Hindlimb muscle (tissue), 1 donor: ENCODE measurements at regions not wholly inside any gene's neighbourhood (a gene's known extent, or its start where the extent isn't known, plus 50 kb on each side); places are given as distances from the start of the nearest gene placed in this dataset.

ENCODE experiments used
- DNase-seq: peaks from one replicate; pipeline ENCODE4 v3.0.0-alpha.2; 2013

- DNase-seq = peak; percentile 56
Observed at GRCh38 chr1:67561704-67562113, 123.3 kb upstream of the GADD45A start.

DNA sequence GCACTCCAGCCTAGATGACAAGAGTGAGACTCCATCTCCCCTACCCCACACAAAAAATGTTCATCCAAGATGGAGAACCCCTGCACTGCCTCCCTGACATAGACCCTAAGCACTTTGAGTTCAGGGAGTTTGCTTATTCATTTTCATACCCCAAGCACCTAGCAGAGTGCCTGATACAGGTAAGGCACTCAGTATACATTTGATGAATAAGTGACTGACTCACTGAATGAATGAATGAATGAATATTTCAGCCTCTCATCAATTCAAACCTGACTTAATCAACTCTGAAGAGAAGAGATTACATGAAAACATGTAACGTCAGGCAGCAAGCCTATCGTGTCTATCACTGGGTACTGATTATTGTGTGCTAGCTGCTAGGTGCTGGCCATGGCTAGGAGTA lies 121.3 kb upstream of the GADD45A start:
- DNase-seq = no peak

GRCh38 chr1:67564193-67564592 lies 120.8 kb upstream of the GADD45A start:
- DNase-seq = no peak

- DNase-seq = no peak
Observed at GRCh38 chr1:67566803-67567377, 118.1 kb upstream of the GADD45A start.

GRCh38 chr1:67570486-67571143 lies 114.4 kb upstream of the GADD45A start:
- DNase-seq = no peak

- no peak for DNase-seq
Observed at GRCh38 chr1:67571406-67571805, 113.6 kb upstream of the GADD45A start.

- DNase-seq = no peak
Observed at GRCh38 chr1:67571901-67572593, 113.0 kb upstream of the GADD45A start.

DNA sequence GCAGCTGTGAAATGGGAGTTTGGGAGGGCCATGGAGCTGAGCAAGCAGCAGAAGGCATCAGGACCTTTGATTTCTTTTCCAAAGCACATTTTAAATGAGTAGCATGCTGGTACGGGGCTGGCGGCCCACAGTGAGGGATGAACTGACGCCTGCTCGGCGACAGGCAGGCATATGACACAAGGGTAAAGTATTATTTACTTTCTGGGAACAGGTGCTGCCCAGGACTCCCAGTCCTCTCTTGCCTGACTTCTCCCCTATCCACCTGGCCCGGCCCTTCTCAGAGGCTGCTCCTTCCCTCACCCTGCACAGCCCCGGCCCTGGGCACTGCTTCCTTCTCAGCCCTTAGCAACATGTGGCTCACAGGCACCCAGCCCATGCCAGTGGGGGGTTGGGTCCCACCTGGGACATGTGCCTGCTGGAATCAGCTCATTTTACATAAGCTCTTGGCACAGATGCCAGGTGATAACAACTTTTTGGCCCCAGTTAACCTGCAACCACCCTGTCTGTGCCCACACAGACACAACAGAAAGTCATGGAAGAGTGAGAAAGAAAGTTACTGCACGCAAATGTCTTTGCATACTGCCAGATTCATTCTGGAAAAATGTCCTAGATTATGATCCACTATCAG lies 112.3 kb upstream of the GADD45A start:
- DNase-seq = no peak

- no peak for DNase-seq
Observed at GRCh38 chr1:67573311-67573872, 111.6 kb upstream of the GADD45A start.

GRCh38 chr1:67574221-67574620 lies 110.8 kb upstream of the GADD45A start:
- no peak for DNase-seq

DNA sequence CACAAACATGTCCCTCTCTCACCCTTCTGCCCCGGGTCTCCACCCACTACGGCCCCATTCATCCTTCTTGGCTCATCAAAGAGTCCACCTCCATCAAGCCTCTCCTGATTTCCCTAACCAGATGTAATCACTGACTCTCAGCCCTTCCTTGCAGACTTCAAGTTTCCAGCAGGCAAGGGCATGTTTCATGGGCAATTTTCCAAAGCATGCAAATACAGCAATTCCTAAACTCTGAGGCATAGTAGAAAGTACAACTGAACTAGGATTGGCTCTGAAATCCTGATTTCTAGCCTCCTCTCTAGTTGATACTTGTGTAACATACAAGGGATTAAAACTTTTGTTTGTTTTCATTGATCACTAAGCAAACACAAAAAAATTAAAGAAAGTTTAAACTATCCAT lies 109.1 kb upstream of the GADD45A start:
- no peak for DNase-seq

- no peak for DNase-seq
Observed at GRCh38 chr1:67576474-67576873, 108.5 kb upstream of the GADD45A start.

DNA sequence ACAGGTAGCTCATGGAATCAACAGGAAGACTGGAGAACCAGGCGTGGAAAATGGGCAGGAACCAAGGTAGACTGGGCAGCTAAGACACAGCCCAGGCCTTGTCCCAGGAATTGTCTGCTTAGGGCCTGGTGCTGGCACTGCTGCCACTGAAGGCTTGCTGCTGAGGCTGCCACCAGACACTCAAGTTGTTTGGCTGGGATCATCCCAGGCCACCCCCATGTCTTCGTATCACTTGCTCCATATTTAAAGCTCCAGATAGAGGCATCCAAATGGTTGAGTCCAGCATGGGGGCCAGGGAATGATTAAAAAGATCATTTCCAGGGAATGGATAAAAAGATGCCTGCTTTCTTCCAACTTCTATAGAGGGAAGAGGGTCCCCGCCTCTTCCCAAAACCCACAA lies 107.4 kb upstream of the GADD45A start:
- DNase-seq = no peak

GRCh38 chr1:67578397-67579020 lies 106.5 kb upstream of the GADD45A start:
- no peak for DNase-seq

- no peak for DNase-seq
Observed at GRCh38 chr1:67579623-67580394, 105.2 kb upstream of the GADD45A start.

DNA sequence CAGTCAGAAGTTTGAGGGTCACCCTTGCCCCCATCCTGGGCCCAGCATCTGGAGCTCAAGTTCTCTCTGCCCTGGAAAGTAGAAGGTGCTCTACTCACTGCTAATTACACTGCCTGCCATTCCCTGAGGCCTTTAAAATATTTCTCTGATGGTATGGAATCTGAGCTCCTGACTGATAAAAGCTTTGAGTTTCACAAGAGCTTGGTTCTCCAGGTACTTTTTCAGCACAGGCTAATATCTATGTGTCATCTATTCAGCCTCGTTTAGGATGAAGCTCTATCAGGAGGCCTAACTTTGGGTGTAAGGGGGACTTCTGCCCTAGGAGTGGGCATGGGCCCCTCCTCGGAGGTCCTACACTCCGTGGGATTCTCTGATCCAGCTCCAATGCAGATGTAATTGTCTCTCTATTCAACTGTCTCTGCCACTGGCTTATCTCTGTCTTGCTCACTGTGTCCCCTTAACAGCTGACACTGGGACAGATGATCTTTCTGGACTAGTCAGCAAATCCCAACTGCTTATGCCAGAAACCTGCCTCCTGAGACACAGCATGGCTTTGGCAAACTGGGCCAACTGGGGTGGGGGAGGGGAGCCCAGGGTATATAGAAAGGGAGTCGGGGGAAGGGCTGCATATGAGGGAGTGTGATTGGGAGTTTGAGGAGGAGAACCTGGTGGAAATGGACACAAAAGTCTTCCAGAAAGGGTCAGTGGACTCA lies 104.2 kb upstream of the GADD45A start:
- no peak for DNase-seq

GRCh38 chr1:67582625-67583461 lies 102.2 kb upstream of the GADD45A start:
- DNase-seq = no peak

DNA sequence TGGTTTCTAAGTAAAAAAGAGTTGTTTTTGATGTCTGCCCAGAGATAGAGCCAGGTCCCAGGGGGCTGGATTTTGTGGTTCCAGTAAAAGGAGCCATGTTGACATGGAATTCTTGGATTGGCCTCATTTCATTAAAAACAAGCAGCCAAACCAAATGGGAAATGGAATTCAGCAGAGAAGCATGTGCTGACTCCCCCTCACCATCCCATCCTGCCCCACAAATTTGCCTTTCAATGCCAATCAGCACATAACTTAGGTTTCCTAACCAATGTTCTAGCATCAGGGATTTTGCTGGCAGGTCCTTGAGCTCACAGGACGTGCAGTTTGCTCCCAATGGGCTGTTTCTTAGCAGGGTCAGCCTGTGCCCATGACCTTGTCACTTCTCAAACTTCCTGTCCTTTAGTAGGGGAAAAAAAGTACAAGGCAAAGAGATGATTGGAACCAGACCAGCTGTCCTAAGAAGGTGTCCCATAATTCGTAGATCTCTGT lies 101.5 kb upstream of the GADD45A start:
- DNase-seq = no peak

GRCh38 chr1:67584938-67585337 lies 100.1 kb upstream of the GADD45A start:
- DNase-seq = no peak

DNA sequence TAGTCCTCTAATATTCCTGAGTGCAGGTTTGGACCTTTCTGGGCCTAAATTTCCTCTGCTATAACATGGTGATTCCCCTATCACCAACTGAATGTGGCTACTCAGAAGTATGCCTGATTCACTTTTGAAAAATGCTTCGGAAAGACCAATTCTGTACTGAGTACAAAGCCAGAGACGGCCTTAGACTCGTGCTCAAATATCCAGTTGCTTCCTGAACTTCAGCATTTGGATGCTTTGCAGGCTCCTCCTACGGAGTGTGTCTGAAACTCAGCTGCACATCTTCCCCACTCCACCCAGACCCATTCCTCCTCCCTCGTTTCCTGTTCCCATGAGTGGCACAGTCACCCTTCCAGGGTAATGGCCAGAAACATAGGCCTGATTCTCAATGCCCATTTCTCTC lies 98.4 kb upstream of the GADD45A start:
- peak; percentile 15 for DNase-seq
